ENCODE measurements at regions not wholly inside any gene's neighbourhood (a gene's known extent, or its start where the extent isn't known, plus 50 kb on each side); places are given as distances from the start of the nearest gene placed in this dataset.

DNA sequence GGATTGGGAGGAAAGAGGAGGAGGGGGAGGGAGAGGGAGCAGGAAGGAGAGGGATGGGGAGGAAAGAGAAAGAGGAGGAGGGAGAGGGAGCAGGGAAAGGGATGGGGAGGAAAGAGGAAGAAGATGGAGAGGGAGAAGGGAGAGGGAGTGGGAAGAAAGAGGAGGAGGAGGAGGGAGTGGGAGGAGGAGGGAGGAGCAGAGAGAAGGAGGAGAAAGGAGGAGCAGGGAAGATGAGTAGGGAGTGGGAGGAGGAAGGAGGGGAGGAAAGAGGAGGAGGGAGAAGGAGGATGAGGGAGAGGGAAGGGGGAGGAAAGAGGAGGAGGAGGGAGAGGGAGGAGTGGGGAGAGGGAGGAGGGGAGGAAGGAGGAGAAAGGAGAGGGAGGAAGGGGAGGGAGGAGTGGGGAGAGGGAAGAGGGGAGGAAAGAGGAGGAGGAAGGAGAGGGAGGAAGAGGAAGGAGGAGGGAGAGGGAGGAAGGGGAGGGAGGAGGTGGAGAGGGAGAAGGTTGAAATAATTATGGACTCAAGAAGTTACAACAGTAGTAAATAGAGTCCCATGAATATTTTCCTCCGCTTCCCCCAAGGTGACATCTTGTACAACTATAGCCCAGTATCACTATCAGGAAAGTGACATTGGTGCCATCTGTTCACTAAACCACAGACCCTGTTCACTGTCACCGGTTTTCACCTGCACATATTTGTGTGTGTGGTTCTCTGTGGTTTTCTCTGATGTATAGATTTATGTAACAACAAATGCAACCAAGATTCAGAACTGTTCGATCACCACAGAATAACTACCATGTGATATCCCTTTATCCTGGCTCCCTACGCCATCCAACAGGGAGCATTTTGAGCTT is 325.3 kb upstream of the EEF2KMT start (continued):
- TF ChIP-seq RARG (CRISPR knock-in tag; IDR thresholded peaks at IDR 0.05; ENCODE audit: low read depth) (no peak), ZNF263 (CRISPR knock-in tag; IDR thresholded peaks at IDR 0.05) (0 out of 2 replicates have a peak, but pooled peaks have one; percentile 37)

GRCh38 chr16:5422047-5422446 is 324.5 kb upstream of the EEF2KMT start:
- no peak overlapping the region for H3K4me2 ChIP-seq (ENCODE audit: low read depth, low read length)
- POLR2A ChIA-PET: no interaction called here
- TF ChIP-seq ZBTB42 (CRISPR knock-in tag; IDR thresholded peaks at IDR 0.05) (no peak), MAFK (conservative IDR thresholded peaks at IDR 0.05 in 1 of 2, IDR thresholded peaks at IDR 0.05 in 1 of 2; ENCODE audit: low read length in 2 of 2) (0 out of 4 replicates have a peak, but pooled peaks of 1 of the 2 experiments have one; percentile 24), HNRNPK (IDR thresholded peaks at IDR 0.05; ENCODE audit: low read depth, low read length, poor library complexity, severe bottlenecking) (peak; percentile 28)
- no TSS peak for BruUV-seq (replicated peaks)
- intact Hi-C loops (cut with micrococcal nuclease; ENCODE audit: unreplicated experiment) (no loop called here), in situ Hi-C loops (cut with HindIII; ENCODE audit: extremely low pct_ligation_motif_present, low pct_unique_long_range_greater_than_20kb) (no loop called here)
- H3K4me3 ChIP-seq (replicated peaks in 1 of 3; ENCODE audit: insufficient read depth in 1 of 3, low read depth in 2 of 3, low read length in 3 of 3): no peak overlapping the region
- no peaks in the 10 kb centered on the region for H3K9me3 ChIP-seq (ENCODE audit: low read length)
- no peaks in the 10 kb centered on the region for H3K36me3 ChIP-seq (replicated peaks in 1 of 2; ENCODE audit: control insufficient read depth in 1 of 2, insufficient read depth in 2 of 2, low read length in 2 of 2)
- no peak for ATAC-seq
- H3K27ac ChIP-seq (ENCODE audit: extremely low read length, insufficient read depth, low read length): no peak overlapping the region
- WGBS (ENCODE audit: low lambda C conversion rate): 3% methylated on average over 2 of the region's 3 CpGs
- H3K4me1 ChIP-seq (ENCODE audit: insufficient read depth, low read length): no peaks in the 10 kb centered on the region
- DNase-seq (ENCODE audit: low spot score): no peak
- FAIRE-seq: no peak
- no peaks in the 10 kb centered on the region for H4K20me1 ChIP-seq (ENCODE audit: insufficient read depth, low read length)
- no peak overlapping the region for H2AFZ ChIP-seq (ENCODE audit: low read length)
- CTCF ChIA-PET (ENCODE audit: low intra/inter-chr PET ratio, low total read pairs): no interaction called here
- peaks cover 0 to 20% of the 10 kb centered on the region in 2 experiments; a peak in 2 of 5 replicates for H3K27me3 ChIP-seq (ENCODE audit: control insufficient read depth in 1 of 2, insufficient read depth in 2 of 2, low read length in 2 of 2)
- no peaks in the 10 kb centered on the region for H3K79me2 ChIP-seq (ENCODE audit: insufficient read depth, low read length)
- H3K9ac ChIP-seq (ENCODE audit: insufficient read depth, low read depth, low read length): no peak overlapping the region

DNA sequence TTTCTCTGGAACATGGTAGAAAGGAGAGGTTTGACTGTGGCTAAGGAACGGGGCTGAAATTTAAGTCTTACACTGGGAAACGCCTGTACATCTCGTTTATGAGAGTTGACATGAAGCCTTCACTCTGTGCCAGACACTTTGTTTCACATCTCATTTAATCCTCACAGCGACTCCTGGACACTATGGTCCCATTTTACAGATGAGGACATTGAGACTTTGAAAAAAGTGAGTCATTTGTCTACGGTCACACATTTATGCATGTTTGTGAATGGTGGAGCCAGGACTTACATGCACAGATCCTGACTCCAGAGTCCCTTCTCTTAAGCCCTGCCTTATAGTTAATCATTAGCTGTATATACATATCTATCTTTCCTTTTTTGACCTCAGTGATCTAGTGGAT is 318.4 kb upstream of the EEF2KMT start:
- Histone ChIP-seq H3K9ac (ENCODE audit: insufficient read depth, low read depth, low read length) (no peak overlapping the region), H2AFZ (ENCODE audit: low read length) (no peak overlapping the region), H3K27ac (ENCODE audit: extremely low read length, insufficient read depth, low read length) (no peak overlapping the region), H3K4me1 (ENCODE audit: insufficient read depth, low read length) (no peaks in the 10 kb centered on the region), H3K4me3 (replicated peaks in 1 of 3; ENCODE audit: insufficient read depth in 1 of 3, low read depth in 2 of 3, low read length in 3 of 3) (no peak overlapping the region), H3K36me3 (replicated peaks in 1 of 2; ENCODE audit: control insufficient read depth in 1 of 2, insufficient read depth in 2 of 2, low read length in 2 of 2) (no peaks in the 10 kb centered on the region), H3K27me3 (ENCODE audit: control insufficient read depth in 1 of 2, insufficient read depth in 2 of 2, low read length in 2 of 2) (peaks cover 0 to 15% of the 10 kb centered on the region in 2 experiments; a peak in 2 of 5 replicates), H3K79me2 (ENCODE audit: insufficient read depth, low read length) (no peaks in the 10 kb centered on the region), H4K20me1 (ENCODE audit: insufficient read depth, low read length) (no peaks in the 10 kb centered on the region), H3K4me2 (ENCODE audit: low read depth, low read length) (no peak overlapping the region), H3K9me3 (ENCODE audit: low read length) (peaks cover 4% of the 10 kb centered on the region; the same call in 1 of the 2 replicates)
- 13% methylated on average over 5 of the region's 5 CpGs for WGBS (ENCODE audit: low lambda C conversion rate)
- in situ Hi-C loops (cut with HindIII; ENCODE audit: extremely low pct_ligation_motif_present, low pct_unique_long_range_greater_than_20kb): no loop called here
- ChIA-PET CTCF (ENCODE audit: low intra/inter-chr PET ratio, low total read pairs) (interaction anchor here (0.9 kb wide), 1 partner anchor 51 kb away, joined by 3 read pairs; no protein-coding TSS in a partner anchor), POLR2A (no interaction called here)
- no TSS peak for BruUV-seq (replicated peaks)
- DNase-seq (ENCODE audit: low spot score) (no peak), FAIRE-seq (no peak), ATAC-seq (no peak)
- intact Hi-C loops (cut with micrococcal nuclease; ENCODE audit: unreplicated experiment): no loop called here
- no peak for TF ChIP-seq MEIS1 (CRISPR knock-in tag; IDR thresholded peaks at IDR 0.05; ENCODE audit: borderline replicate concordance)
- peak; percentile 68 for TF ChIP-seq ZNF629 (CRISPR knock-in tag; conservative IDR thresholded peaks at IDR 0.05)

Data from HepG2 (cell line).